Breast epithelium (tissue), 3 donors: ENCODE measurements at regions not wholly inside any gene's neighbourhood (a gene's known extent, or its start where the extent isn't known, plus 50 kb on each side); places are given as distances from the start of the nearest gene placed in this dataset.

Source experiments
- POLR2A ChIP-seq: fragments of 450-650 bp; IDR thresholded peaks from one replicate; pipeline ENCODE4 v1.6.1; 2016; ENCODE audit warnings: antibody characterized with exemption, mild to moderate bottlenecking, moderate library complexity
- POLR2AphosphoS5 ChIP-seq, 3 donors: sonication (generic); formaldehyde crosslinking; IDR thresholded peaks; one replicate each; pipeline ENCODE4 v1.6.1; 2017; ENCODE audit warnings: antibody characterized with exemption in 3 of 3
- TF ChIP-seq, protein P1 (sequence below), 3 donors: fragments of 450-650 bp; IDR thresholded peaks; one replicate each; pipeline ENCODE4 v1.5.1; 2016 to 2017; ENCODE audit warnings: antibody characterized with exemption in 3 of 3, mild to moderate bottlenecking in 3 of 3, moderate library complexity in 3 of 3

- TF ChIP-seq, protein P1, sequence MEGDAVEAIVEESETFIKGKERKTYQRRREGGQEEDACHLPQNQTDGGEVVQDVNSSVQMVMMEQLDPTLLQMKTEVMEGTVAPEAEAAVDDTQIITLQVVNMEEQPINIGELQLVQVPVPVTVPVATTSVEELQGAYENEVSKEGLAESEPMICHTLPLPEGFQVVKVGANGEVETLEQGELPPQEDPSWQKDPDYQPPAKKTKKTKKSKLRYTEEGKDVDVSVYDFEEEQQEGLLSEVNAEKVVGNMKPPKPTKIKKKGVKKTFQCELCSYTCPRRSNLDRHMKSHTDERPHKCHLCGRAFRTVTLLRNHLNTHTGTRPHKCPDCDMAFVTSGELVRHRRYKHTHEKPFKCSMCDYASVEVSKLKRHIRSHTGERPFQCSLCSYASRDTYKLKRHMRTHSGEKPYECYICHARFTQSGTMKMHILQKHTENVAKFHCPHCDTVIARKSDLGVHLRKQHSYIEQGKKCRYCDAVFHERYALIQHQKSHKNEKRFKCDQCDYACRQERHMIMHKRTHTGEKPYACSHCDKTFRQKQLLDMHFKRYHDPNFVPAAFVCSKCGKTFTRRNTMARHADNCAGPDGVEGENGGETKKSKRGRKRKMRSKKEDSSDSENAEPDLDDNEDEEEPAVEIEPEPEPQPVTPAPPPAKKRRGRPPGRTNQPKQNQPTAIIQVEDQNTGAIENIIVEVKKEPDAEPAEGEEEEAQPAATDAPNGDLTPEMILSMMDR (IDR thresholded peaks at IDR 0.05): no peak
- TF ChIP-seq POLR2A (no peak), POLR2AphosphoS5 (IDR thresholded peaks at IDR 0.05) (no peak)
These were observed 1058.6 kb upstream of the CITED2 start for GRCh38 chr6:140433072-140433471.
